Activated CD4-positive, alpha-beta T cell treated with anti-CD3 and anti-CD28 coated beads, Interleukin-2, amount 50 U/mL, for 1 hour (primary cell): ENCODE measurements at regions not wholly inside any gene's neighbourhood (a gene's known extent, or its start where the extent isn't known, plus 50 kb on each side); places are given as distances from the start of the nearest gene placed in this dataset.

ENCODE experiments used
- DNase-seq: peaks from one replicate; pipeline ENCODE4 v3.0.0-alpha.2; 2020

DNA sequence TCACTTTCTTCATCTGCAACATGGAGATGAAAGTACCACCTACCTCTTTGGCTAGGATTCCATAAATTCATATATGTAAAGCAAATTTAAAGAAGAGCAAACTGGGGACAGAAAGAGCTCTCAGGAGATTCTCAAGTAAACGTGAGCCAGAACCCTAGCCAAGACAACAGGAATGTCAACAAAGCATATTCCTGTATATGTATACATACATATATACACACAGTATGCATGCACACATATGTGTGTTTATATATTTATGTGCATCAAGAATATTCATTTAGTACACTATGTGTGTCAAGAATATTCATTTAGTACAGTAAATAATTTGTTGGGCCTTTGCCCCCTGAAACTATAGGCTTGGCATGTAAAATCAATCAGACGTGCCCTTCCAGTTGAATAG is 574.4 kb upstream of the KLHL29 start:
- no peak for DNase-seq

DNA sequence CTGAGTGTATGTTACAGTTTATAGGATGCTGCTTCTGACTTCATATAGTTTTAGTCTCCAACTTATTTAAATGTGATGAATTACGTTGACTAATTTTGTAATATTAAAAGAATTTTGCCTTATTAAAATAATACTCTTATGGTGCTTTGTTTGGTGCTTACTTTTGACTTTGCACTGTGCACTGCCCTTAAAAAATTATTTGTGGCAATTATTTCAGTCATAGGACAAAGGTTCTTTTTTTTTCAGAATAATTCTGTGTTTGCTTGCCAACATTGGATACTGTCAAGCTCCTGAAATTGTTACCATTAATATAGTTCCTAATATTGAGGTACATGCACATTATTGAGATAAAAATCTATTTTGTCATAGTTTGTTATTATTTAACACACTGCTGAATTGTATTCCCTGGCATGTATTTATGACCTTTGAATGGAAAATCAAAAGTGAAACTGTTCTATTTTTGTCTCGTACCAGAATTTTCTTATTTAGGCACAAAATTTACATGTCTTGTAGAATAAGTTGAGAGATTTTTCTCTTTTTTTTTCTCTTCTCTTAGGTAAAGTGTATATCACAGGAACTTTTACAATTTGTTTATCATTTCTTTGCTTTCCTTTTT is 572.8 kb upstream of the KLHL29 start:
- DNase-seq: no peak

DNA sequence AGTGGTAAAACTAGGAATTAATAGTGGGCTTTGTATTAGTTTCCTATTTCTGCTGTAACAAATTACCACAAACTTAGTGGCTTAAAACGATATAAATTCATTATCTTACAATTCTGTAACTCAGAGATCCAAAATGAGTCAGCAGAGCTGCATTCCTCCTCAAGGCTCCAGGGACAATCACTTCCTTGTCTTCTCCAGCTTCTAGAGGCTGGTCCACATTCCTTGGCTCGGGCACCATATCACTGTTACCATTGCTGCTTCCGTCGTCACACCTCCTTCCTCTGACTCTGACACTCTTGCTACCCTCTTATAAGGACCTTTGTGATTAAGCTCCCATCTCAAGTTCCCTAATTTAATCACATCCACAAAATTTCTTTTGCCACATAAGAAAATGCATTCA is 567.8 kb upstream of the KLHL29 start:
- no peak for DNase-seq

DNA sequence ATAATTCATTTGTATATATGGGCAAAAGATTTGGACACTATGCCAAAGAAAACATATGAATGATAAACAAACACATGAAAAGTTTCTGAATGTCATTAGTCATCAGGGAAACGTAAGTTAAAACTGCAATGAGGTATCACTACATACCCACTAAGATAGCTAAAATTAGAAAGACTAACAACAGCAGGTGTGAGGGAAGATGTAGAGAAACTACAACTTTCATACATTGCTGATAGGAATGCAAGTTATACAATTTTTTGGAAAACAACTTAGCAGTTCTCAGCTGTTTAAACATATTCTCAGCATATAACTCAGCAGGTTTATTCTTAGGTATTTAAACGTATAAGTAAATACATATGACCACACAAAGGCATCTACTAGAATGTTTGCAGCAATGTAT is 563.5 kb upstream of the KLHL29 start:
- no peak for DNase-seq

DNA sequence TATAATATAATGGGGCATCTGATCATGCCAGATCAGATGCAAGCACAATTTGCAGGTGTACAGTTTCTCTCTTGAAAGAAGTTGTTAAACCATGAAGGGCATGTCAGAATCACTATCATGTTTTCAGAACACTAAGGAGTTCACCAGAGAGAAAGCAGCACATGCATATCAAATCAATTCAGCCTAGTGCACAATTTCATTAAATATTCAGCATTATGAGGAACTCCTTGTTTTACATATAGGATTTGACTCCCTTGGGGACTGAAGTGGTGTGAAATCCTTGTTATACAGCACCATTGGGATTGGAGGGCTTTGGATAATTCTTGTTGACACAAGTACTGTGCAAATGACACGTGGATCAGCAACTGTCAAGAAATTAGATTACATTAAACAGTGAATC is 562.1 kb upstream of the KLHL29 start:
- DNase-seq: no peak

DNA sequence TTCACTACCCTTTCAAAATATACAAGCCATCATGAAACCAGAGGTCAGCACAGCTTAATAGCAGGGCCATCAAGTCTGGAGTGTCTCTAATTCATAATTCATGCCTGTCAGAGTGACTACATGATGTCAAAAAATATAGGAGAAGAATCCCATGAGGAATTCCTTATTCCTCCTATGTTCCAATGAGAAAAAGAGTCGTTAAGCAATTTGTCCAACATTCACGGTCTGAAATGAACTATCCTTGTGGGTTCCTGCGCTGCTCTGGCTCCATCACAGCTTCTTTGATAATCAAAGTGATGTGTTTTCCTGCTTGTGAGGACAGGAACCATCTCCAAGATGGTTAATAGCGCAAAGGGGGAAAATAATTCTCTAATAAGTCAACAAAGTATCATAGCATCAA is 560.4 kb upstream of the KLHL29 start:
- no peak for DNase-seq

DNA sequence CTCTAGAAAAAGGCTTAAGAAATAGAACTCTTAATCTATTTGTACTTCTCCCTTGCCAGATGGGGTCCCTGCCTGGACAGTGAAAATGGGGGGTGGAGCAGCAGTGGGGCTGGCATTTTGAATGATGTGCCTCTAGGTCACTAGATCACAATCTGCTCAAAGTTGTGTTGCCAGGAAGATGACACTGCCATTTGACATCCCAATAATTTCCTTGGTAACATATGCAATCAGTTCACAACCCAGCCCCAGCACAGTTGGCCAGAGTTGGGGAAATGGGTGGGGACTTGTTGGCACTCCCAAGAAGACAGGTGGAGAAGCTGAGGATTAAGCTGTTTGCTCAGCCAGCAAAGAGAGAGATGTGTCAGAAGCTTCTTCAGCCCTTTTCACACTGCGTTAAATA is 558.3 kb upstream of the KLHL29 start:
- DNase-seq: no peak

DNA sequence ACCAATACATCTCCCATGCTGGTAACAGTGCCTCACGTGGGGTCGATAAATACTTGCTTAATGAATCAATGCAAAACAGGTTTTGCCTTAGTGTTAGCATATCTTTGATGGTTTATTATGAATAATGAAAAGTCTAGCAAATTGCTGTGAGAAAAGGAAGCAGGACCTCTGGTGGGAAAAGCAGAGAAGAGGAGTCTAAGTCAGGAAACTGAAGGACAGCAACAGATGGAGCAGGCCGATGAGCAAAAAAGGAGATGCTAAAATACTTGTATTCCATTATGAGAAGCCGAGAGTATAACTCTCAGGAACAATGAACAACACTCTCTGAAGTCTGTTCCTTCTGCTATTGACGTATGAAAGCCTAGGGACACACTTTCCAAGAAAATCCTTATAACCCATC is 555.2 kb upstream of the KLHL29 start:
- DNase-seq: no peak

DNA sequence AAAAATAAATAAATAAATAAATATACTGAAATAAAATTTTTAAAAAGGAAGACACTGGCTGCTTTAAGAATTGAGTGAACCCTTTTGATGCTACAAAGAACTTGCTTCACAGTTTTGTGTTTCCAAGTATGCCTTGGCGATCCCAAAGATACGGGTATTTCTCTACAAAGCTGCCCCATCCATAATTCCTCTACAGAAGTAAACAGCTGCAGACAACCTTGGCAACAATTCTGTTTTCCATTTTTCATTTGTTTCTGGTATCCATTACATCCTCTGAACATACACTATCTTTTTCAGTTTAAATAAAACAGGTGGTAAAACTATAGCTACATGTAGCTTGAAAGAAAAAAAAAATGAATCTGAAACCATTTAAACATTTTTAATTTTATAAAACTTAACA is 552.8 kb upstream of the KLHL29 start:
- DNase-seq: no peak

DNA sequence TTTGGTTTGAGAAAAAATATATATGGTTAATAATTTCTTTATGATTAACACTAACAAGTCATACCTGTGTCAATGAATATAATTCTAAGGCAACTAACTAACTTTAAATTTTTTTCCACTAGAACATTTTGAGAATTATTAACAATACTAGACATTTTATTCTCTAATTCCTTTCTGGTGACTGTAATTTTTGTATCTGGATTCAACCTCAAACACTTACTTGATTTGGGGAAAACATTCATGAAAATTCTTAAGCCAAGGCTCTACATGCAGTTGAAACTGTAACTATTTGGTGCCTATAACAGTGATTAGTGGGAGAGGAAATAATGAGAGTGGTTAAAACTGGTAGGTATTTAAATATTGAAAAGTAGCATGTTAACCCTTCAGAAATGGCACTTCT is 546.5 kb upstream of the KLHL29 start:
- no peak for DNase-seq

DNA sequence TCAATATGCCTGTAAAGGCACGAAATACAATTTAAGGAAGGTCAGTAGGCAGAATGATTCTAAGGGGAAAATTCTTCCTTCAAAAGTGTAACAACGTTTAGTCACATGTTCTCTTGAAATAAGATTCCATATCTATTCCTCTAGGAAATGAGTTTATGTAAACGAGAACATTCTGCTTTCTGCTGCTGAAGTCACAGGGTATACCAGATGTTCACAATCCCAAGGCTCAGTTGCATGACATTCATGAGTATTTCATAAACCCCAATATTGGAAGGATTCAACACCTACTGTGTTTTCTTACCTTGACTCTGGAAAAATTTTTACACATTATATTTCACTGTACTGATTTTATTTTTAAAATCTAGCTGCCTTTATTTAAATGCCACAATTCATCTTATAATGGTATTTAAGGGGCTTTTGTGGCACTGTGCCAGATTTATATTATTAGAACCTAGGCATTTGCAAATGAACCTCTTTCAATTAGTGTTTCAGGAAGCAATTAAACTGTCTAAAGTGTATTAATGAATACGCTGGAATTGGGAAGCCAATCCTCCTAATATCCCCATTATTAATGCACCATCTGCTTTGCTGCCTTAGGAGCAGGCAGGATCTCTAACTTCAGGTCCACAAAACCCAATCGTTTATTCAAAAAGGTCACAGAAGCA is 542.6 kb upstream of the KLHL29 start:
- no peak for DNase-seq

DNA sequence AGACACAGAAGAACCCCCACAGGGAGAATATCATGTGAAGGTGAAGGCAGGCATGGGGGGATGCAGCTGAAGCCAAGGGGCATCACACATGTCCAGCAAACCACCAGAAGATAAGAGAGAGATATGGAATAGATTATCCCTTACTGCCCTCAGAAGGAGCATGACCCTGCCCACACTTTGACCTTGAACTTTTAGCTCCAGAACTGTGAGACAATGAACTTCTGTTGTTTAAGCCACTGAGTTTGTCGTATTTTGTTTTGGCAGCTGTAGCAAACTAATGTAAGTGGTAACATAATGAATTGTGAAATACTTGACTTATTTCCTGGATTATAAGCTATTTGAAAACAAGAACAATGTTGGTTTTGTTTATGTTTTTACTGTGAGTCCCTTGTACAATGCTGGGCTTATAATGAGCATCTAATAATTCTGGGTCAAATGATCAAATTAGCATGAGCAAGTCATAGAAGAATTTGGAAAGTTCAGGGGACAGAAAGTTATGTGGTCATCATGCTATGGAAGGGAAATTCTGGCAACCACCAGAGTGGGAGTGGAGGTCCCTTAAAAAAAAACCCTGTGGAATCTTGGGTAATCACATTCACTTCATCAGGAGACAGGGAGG is 541.0 kb upstream of the KLHL29 start:
- no peak for DNase-seq

DNA sequence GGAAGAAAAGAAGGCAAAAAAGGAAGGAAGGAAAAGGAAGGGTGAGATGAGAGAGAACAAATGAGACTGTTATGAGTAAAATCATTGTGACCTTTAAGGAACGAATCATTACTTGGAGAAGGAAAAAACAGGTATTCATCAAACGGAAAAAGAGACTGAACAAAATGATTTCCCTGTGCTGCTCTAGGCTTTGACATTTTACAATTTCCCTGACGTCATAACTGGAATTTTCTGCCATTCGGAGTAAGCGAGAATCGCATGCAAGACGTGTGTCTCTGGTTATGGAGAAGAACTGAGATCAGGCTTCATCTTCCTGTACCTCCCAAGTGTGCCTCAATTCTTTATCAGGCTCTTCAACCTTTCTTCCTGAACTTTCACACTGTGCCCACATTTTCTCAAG is 534.7 kb upstream of the KLHL29 start:
- DNase-seq: no peak

DNA sequence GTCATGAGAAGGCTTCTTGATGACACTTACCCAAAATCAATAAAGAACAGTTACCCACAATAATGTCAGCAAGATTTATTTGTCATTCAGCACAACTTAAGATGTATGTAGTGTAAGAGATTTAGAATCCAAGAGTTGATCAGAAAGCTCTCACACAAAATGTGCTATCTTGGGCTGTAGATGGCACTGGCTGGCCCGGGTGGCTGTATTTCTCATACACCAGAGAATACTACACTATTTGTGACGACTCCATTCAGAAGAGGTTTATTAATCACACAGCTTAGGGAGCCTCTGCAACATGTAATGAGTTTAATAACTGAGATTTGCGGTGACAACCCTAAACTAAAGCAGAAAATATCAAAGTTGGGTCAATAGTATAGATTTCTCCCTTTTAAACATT is 530.4 kb upstream of the KLHL29 start:
- DNase-seq: no peak

DNA sequence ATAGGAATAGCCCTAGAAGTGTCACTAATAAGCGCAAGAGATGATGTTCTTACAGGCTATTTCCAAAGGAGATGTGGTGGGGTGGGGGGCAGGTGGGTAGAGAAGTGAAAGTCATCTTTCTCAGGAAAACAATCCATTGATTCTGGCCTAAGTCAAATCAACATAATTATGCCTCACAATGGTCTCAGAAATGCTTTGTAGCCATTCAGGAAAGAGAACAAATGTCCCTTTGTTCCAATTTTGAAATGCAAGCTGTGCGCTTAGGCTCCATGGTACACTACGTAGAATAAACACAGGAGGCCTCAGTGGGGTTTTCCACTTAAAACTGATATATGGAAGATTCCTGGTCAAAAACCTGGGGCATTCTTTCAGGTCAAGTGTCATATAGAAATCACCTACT is 529.9 kb upstream of the KLHL29 start:
- no peak for DNase-seq

DNA sequence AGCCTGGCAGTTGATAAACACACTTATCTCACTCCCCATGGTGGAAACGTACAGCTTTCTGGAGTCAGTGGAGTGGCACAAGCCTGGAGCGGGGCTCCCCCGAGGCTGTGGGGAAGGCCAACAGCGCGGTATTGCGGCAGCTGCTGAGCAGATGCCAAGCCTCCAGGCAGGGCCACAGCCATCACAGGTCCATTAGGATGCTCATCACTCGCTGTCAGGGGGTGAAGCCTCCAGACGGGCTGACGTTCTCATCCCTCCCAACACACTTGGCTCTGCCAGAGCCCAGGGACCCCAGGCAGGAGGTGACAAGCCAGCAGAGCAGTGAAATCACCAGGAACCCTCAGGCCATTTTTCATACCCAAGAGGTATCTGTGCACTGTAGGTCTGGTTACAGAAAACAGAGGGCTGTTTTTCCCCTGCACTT is 529.2 kb upstream of the KLHL29 start:
- DNase-seq: no peak

DNA sequence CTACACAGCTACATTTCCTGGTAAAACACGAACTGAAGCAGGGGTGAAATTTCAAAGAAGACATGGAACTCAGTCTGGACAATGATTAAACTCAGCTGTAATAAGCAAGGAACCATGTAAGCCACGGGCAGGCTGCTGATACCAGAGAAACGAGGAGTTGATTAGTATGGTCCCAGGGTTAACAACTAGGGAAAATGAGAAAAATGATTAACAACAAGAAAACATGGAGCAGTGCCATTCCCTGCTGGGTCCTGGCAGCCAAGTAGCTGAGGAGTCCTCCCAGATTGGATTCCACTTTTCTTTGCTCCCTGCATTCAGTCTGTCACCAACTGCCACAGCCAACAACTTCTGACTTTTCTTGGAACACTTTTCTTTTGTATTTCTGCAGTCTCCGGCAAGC is 517.0 kb upstream of the KLHL29 start:
- no peak for DNase-seq

DNA sequence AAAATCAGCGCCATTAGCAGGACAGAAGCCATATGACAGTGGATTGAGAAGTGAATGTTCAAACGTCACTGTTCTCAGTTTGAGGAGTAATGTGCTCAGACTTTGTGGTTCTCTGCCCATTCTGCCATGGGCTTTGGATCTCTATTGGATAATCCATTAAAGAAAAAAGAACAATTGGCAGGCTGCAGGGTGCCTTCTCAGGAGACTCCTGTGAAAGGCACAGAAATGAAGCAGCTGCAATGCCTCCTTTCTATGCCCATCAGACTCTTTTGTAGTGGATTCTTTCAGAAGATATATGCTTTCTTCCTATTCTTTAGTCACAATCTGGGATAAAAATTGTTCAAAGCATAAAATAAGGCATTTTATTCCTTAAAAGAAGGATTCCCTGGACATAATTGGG is 506.9 kb upstream of the KLHL29 start:
- no peak for DNase-seq

DNA sequence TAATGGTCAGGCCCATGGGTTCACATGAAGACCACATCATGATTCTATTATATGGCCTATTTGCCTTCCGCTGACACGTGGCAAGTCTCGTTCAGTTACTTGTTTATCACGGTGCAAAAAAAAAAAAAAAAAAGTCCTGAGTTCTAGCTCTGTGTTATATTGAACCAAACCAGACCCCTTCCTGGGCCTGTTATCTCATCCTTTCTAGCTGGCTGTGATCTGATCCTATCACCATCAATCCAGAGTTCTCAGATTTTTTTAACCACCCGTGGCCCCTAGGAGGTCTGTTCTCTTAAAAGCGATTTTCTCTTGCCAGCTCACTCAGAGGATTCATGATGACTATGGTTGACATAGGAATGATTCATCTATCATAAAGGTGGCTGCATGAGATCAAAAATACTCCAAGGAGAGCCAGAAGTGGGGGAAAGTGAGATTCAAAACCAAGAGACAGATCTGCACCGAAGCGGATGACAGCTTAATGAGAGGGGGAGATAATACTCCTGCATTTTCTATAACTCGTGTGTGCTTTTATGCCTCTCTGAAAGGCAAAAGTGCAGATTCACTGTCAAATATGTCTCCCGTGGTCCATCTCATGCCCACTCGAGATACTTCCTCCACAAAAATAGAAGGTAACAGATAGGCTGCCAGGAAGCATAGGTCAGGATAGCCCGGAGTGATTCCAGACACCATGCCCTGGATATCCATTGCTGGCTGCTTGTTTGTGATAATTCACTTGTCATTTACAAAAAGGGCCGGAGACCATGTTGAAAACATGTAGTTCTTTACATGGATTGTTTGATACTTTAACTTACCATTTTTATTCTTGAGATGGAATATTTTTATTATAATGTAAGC is 505.7 kb upstream of the KLHL29 start:
- no peak for DNase-seq

DNA sequence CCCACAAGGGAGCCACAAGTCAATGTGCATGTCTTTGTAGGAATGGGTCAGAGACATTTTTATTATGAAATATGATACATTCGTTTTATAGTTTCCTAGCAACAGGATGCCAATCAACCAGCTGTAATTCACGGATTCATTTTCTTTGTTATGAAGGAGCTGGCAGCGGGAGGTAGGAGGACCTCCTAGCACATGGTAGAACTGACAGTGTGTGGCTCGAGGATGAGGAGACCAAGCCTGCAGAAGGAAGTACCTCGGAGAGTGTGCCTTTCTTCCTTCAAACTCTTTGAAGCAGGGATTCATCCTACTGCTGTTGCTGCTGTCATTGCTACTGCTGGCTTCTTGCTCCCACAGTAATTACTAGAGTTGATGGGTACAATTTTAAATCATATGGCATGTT is 504.8 kb upstream of the KLHL29 start:
- no peak for DNase-seq

DNA sequence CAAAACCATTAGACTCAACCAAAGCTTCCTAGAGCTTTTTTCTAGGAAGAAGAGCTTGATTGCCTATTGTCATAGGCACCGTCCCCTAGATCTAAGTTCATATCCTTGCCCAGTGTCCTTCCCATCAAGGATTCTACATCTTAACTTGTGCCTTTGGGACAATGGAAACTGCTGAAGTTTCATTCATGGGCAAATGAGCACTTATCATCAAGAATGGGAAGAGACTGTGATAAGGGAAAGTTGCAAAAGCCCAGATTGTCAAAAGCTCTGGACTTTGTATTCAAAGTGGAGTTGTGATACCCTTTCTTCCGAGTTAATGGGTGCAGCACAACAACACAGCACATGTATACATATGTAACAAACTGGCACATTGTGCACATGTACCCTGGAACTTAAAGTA is 503.0 kb upstream of the KLHL29 start:
- no peak for DNase-seq

DNA sequence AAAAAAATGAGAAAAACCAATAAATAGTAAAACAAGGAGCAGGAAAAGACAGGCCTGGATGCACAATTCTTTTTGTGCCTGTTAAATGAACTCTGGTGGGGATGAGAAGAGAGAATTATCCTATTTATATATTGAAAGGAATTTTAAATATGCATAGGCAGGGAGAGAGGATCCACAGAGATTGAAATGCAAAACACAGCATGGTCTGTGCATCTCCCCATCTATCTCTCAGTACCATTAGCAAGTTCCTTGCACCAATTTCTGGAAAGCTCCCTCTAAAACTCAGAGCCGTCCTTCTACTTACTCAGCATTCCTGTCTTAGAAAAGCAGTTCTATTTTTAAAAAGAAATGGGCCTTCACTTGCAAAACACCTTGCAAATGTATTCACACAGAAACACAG is 502.3 kb upstream of the KLHL29 start:
- no peak for DNase-seq

DNA sequence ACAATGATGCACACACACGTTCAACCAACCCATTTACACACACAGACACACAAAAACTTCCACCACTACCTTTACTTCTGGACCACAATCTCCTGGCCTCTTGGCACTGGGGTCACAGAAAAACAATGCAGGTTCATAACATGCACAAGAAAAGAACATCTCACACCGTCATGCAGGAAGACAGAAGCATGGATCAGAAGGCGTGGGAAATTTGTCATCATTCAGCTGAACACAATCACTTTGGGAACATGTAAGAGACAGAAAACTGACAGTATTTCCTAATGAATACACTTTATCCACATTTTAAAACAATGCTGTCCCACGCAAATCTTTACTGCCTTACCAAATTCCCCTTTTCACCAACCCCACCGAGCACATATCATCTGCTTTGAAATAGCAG is 501.9 kb upstream of the KLHL29 start:
- DNase-seq: no peak

DNA sequence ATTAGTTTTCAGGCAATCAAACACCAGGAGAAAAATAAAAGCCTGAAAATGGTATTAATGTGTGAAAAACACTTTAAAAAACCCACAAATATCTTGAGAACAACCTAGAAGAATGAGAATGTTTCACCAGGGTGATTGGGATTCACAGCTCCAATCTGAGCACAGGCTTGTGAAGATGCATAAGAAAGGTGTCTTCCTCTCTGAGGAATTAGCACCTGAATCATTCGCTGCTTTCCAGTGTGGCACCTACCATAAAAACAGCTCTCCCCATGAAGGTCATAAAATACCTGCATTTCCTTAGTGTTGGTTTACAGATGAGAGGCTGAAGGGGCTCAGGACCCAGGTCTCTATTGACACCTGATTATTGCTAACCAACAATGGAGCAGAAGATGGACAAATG is 499.7 kb upstream of the KLHL29 start:
- DNase-seq: no peak
